GM10266 (cell line): ENCODE measurements at regions not wholly inside any gene's neighbourhood (a gene's known extent, or its start where the extent isn't known, plus 50 kb on each side); places are given as distances from the start of the nearest gene placed in this dataset.
"Not testable (repeated sequence)": the region's sequence is repeated elsewhere in the genome, so short reads cannot be mapped to it uniquely, and the experiment has no call there.

Experiments used
- DNase-seq: peaks from one replicate; pipeline ENCODE4 v3.0.0; 2012; ENCODE audit errors: extremely low spot score
- CTCF ChIP-seq: IDR thresholded peaks from 2 replicates; pipeline ENCODE4 v1.5.1; 2012; ENCODE audit warnings: mild to moderate bottlenecking, low read depth; ENCODE audit not compliant: control insufficient read depth, insufficient read depth; ENCODE audit errors: missing control alignments

- TF ChIP-seq CTCF: no peak
- no peak for DNase-seq
Measured at GRCh38 chr1:234953655-234954405, 174.8 kb downstream of the TOMM20 start.

- TF ChIP-seq CTCF: no peak
- DNase-seq: no peak
Measured at GRCh38 chr1:234950598-234950997, 178.0 kb downstream of the TOMM20 start.

- not testable (repeated sequence) for DNase-seq
Measured at GRCh38 chr1:234949528-234949927, 179.1 kb downstream of the TOMM20 start.

GRCh38 chr1:234944439-234945344 is 183.9 kb downstream of the TOMM20 start:
- no peak for DNase-seq

GRCh38 chr1:234943836-234944402 is 184.7 kb downstream of the TOMM20 start:
- no peak for DNase-seq
- TF ChIP-seq CTCF: no peak

More at GRCh38 chr1:234944439-234945344, 183.9 kb downstream of the TOMM20 start:
- no peak for TF ChIP-seq CTCF

GRCh38 chr1:234942879-234943506 is 185.6 kb downstream of the TOMM20 start:
- no peak for DNase-seq
- TF ChIP-seq CTCF: no peak

- DNase-seq: no peak
- no peak for TF ChIP-seq CTCF
Measured at GRCh38 chr1:234942012-234942332, 186.7 kb downstream of the TOMM20 start.
